Osteocyte (in vitro differentiated cells): ENCODE measurements at regions not wholly inside any gene's neighbourhood (a gene's known extent, or its start where the extent isn't known, plus 50 kb on each side); places are given as distances from the start of the nearest gene placed in this dataset.
A peak's percentile ranks its signal among the peaks of the same experiment; 100 is the strongest.
"Not testable (repeated sequence)": the region's sequence is repeated elsewhere in the genome, so short reads cannot be mapped to it uniquely, and the experiment has no call there.

Experiments
- DNase-seq: peaks from one replicate; pipeline ENCODE4 v3.0.0; 2021; ENCODE audit warnings: mixed read lengths; ENCODE audit not compliant: unreplicated experiment; ENCODE audit errors: extremely low spot score
- H3K27ac Mint-ChIP-seq: one replicate; pipeline ENCODE4 v1.8.0; 2021; ENCODE audit warnings: mild to moderate bottlenecking, mixed read lengths; ENCODE audit not compliant: unreplicated experiment
- H3K27me3 Mint-ChIP-seq: one replicate; pipeline ENCODE4 v1.8.0; 2021; ENCODE audit warnings: mixed read lengths; ENCODE audit not compliant: unreplicated experiment
- H3K36me3 Mint-ChIP-seq: one replicate; pipeline ENCODE4 v1.8.0; 2021; ENCODE audit warnings: mixed read lengths; ENCODE audit not compliant: unreplicated experiment
- H3K4me1 Mint-ChIP-seq: one replicate; pipeline ENCODE4 v1.8.0; 2021; ENCODE audit warnings: mixed read lengths; ENCODE audit not compliant: unreplicated experiment
- H3K4me3 Mint-ChIP-seq: one replicate; pipeline ENCODE4 v1.8.0; 2021; ENCODE audit warnings: mild to moderate bottlenecking, moderate library complexity, mixed read lengths; ENCODE audit not compliant: unreplicated experiment
- H3K9me3 Mint-ChIP-seq: one replicate; pipeline ENCODE4 v1.8.0; 2021; ENCODE audit warnings: mixed read lengths; ENCODE audit not compliant: unreplicated experiment
- TF ChIP-seq, protein P1 (sequence below): fragments of 200-600 bp; sonication (generic); IDR thresholded peaks from 2 replicates; pipeline ENCODE4 v1.5.0; 2021; ENCODE audit warnings: antibody characterized with exemption, mild to moderate bottlenecking, moderate library complexity

GRCh38 chr11:60615497-60615896 is 83.9 kb upstream of the MS4A8 start:
- Mint-ChIP-seq H3K9me3 (no peaks in the 10 kb centered on the region), H3K36me3 (no peaks in the 10 kb centered on the region), H3K27me3 (peaks cover 18% of the 10 kb centered on the region), H3K4me1 (no peaks in the 10 kb centered on the region), H3K4me3 (no peak overlapping the region), H3K27ac (no peak overlapping the region)
- DNase-seq: no peak
- TF ChIP-seq, protein P1, sequence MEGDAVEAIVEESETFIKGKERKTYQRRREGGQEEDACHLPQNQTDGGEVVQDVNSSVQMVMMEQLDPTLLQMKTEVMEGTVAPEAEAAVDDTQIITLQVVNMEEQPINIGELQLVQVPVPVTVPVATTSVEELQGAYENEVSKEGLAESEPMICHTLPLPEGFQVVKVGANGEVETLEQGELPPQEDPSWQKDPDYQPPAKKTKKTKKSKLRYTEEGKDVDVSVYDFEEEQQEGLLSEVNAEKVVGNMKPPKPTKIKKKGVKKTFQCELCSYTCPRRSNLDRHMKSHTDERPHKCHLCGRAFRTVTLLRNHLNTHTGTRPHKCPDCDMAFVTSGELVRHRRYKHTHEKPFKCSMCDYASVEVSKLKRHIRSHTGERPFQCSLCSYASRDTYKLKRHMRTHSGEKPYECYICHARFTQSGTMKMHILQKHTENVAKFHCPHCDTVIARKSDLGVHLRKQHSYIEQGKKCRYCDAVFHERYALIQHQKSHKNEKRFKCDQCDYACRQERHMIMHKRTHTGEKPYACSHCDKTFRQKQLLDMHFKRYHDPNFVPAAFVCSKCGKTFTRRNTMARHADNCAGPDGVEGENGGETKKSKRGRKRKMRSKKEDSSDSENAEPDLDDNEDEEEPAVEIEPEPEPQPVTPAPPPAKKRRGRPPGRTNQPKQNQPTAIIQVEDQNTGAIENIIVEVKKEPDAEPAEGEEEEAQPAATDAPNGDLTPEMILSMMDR: no peak

DNA sequence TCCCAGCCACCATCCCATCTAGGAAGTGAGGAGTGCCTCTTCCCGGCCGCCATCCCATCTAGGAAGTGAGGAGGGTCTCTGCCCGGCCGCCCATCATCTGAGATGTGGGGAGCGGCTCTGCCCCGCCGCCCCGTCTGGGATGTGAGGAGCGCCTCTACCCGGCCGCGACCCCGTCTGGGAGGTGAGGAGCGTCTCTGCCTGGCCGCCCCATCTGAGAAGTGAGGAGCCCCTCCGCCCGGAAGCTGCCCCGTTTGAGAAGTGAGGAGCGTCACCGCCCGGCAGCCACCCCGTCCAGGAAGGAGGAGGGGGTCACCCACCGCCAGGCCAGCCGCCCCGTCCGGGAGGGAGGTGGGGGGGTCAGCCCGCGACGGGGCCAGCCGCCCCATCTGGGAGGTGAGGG is 77.5 kb upstream of the MS4A8 start:
- not testable (repeated sequence) for H3K27ac Mint-ChIP-seq, H3K36me3 Mint-ChIP-seq, H3K9me3 Mint-ChIP-seq, H3K4me1 Mint-ChIP-seq, H3K27me3 Mint-ChIP-seq, DNase-seq, H3K4me3 Mint-ChIP-seq

DNA sequence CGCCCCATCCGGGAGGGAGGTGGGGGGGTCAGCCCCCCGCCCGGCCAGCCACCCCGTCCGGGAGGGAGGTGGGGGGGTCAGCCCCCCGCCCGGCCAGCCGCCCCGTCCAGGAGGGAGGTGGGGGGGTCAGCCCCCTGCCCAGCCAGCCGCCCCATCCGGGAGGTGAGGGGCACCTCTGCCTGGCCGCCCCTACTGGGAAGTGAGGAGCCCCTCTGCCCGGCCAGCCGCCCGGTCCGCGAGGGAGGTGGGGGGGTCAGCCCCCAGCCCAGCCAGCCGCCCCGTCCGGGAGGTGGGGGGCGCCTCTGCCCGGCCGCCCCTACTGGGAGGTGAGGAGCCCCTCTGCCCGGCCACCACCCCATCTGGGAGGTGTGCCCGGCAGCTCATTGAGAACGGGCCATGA is 76.6 kb upstream of the MS4A8 start:
- not testable (repeated sequence) for H3K36me3 Mint-ChIP-seq, H3K4me1 Mint-ChIP-seq, H3K27me3 Mint-ChIP-seq

DNA sequence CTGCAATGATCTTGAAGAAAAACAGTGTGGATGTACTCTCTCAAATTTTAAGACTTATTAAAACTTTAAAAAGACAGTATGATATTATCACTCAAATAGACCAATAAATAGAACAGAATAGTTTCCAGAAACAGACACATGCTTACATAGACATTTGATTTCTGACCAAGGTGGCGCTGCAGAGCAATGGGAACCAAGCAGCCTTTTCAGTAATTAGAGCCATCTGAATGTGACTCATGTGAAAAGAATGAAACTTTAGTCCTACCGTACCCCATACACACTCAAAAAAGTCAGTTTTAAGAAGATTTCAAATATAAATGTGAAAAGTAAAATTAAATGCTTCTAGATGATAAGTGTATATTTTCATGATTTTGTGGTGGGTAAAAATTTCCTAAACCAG is 74.2 kb upstream of the MS4A8 start:
- peaks cover 9% of the 10 kb centered on the region for H3K9me3 Mint-ChIP-seq
- no peaks in the 10 kb centered on the region for H3K36me3 Mint-ChIP-seq
- no peak for DNase-seq
- H3K4me1 Mint-ChIP-seq: peaks cover 7% of the 10 kb centered on the region
- H3K27ac Mint-ChIP-seq: no peak overlapping the region
- H3K4me3 Mint-ChIP-seq: no peak overlapping the region
- TF ChIP-seq, protein P1: peak; percentile 53
- no peaks in the 10 kb centered on the region for H3K27me3 Mint-ChIP-seq

More for the DNA sequence above, 76.6 kb upstream of the MS4A8 start:
- not testable (repeated sequence) for H3K4me3 Mint-ChIP-seq, DNase-seq, H3K9me3 Mint-ChIP-seq, H3K27ac Mint-ChIP-seq

DNA sequence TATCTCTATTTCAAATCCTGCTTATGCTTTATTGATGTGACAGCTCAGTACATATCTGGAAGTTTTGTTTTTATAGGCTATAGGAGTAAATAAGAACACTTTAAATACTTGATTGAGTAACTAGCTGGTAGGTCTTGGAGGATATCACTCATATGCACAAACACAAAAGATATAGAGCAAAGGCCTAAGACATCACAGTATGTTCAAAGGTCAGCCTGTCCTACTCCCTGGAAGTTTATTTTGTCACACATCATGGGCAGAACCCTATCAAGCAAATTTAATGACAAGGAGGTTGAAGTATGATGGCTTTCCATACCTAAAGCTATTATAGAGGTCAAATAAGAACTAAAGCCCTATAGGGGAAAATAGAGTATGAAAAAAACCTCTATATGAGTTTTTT is 70.0 kb upstream of the MS4A8 start:
- H3K4me1 Mint-ChIP-seq: peaks cover 7% of the 10 kb centered on the region
- peaks cover 3% of the 10 kb centered on the region for H3K9me3 Mint-ChIP-seq
- TF ChIP-seq, protein P1: no peak

GRCh38 chr11:60631944-60632343 is 67.5 kb upstream of the MS4A8 start:
- no peaks in the 10 kb centered on the region for H3K27me3 Mint-ChIP-seq
- DNase-seq: no peak
- H3K36me3 Mint-ChIP-seq: no peaks in the 10 kb centered on the region
- H3K4me1 Mint-ChIP-seq: peaks cover 2% of the 10 kb centered on the region
- no peaks in the 10 kb centered on the region for H3K9me3 Mint-ChIP-seq
- H3K4me3 Mint-ChIP-seq: no peak overlapping the region
- no peak overlapping the region for H3K27ac Mint-ChIP-seq
- TF ChIP-seq, protein P1: no peak

More for the DNA sequence above, 70.0 kb upstream of the MS4A8 start:
- no peak overlapping the region for H3K4me3 Mint-ChIP-seq
- H3K27ac Mint-ChIP-seq: no peak overlapping the region
- H3K36me3 Mint-ChIP-seq: no peaks in the 10 kb centered on the region
- H3K27me3 Mint-ChIP-seq: no peaks in the 10 kb centered on the region
- no peak for DNase-seq
